Transverse colon (tissue), 4 donors: ENCODE measurements at regions not wholly inside any gene's neighbourhood (a gene's known extent, or its start where the extent isn't known, plus 50 kb on each side); places are given as distances from the start of the nearest gene placed in this dataset.

Experiments
- DNase-seq: peaks from one replicate; pipeline ENCODE4 v3.0.0-alpha.2; 2019
- H3K27ac ChIP-seq, 4 donors: fragments of 200-600 bp; sonication (generic); 2 replicates each; pipeline ENCODE4 v1.5.1; 2016 to 2018; ENCODE audit warnings: inconsistent platforms in 4 of 4
- H3K27me3 ChIP-seq: fragments of 200-600 bp; sonication (generic); 2 replicates; pipeline ENCODE4 v1.5.1; 2017; ENCODE audit warnings: inconsistent platforms
- H3K36me3 ChIP-seq, 4 donors: fragments of 200-600 bp; sonication (generic); 2 replicates each; pipeline ENCODE4 v1.5.1; 2017 to 2019; ENCODE audit warnings: inconsistent platforms in 4 of 4
- H3K4me1 ChIP-seq, 4 donors: fragments of 200-600 bp; sonication (generic); 2 replicates each; pipeline ENCODE4 v1.5.1; 2017 to 2020; ENCODE audit warnings: inconsistent platforms in 4 of 4
- H3K4me3 ChIP-seq, 4 donors: fragments of 200-600 bp; sonication (generic); 1 replicate in 1 of 4; 2 replicates in 3 of 4; pipeline versions ENCODE4 v1.5.1 to v1.6.1; 2017 to 2019; ENCODE audit warnings: inconsistent platforms in 4 of 4
- H3K9me3 ChIP-seq, 2 donors: fragments of 200-600 bp; sonication (generic); 2 replicates each; pipeline ENCODE4 v1.5.1; 2017 to 2019; ENCODE audit warnings: inconsistent platforms in 2 of 2
- CTCF ChIP-seq, 5 experiments: fragments of 200-600 bp in 3 of 5; fragments of 450-650 bp in 2 of 5; sonication (generic) in 3 of 5; IDR thresholded peaks; 1 replicate in 2 of 5; 2 replicates in 3 of 5; pipeline ENCODE4 v1.5.1; 2016 to 2017; ENCODE audit warnings: antibody characterized with exemption in 5 of 5, inconsistent platforms in 3 of 5, mild to moderate bottlenecking in 2 of 5, moderate library complexity in 1 of 5
- EP300 ChIP-seq: sonication (generic); formaldehyde crosslinking; IDR thresholded peaks from one replicate; pipeline ENCODE4 v1.6.1; 2017; ENCODE audit warnings: antibody characterized with exemption, low read depth
- POLR2A ChIP-seq: fragments of 450-650 bp; IDR thresholded peaks from one replicate; pipeline ENCODE4 v1.6.1; 2016; ENCODE audit warnings: antibody characterized with exemption, mild to moderate bottlenecking, moderate library complexity
- POLR2AphosphoS5 ChIP-seq, 3 donors: sonication (generic); formaldehyde crosslinking; IDR thresholded peaks; one replicate each; pipeline ENCODE4 v1.6.1; 2016; ENCODE audit warnings: antibody characterized with exemption in 3 of 3
- WGBS, 2 donors: methylation state at CpG; one replicate each; pipeline ENCODE4 v1.1.5; 2018; ENCODE audit warnings: low coverage in 1 of 2; 5-methylcytosine and 5-hydroxymethylcytosine counted together
- in situ Hi-C, 4 donors: fragments of 200-750 bp; cut with MboI; loops; one replicate each; pipeline versions ENCODE4 v1.15.0 to v1.15.1; 2017; ENCODE audit warnings: low sequenced_read_pairs in 3 of 4, low pct_ligation_motif_present in 1 of 4, low pct_unique_long_range_greater_than_20kb in 1 of 4
- intact Hi-C: fragments of 100-400 bp; cut with DNase I; formaldehyde crosslinking; loops from one replicate; pipeline ENCODE4 v1.15.1; 2023; ENCODE audit warnings: low total_unique reads

DNA sequence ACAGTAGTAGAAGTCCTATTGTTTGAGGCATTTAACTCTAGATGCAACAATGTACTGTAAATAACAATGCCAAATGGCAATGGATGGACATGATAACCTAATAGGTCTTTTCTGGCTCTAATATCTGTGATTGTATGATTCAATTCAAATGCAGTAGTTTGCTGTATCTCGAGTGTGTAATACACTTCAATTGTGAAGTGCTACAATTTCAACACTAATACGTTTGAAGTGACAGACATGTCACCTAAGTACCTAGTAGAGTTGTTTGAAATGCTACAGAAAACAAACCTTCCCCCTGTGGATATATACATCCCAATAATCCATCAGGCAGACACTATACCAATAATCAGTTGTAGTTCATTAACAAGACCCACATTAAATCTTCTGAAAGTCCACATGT, 305.9 kb upstream of the ITGA1 start:
- no peaks in the 10 kb centered on the region for H3K36me3 ChIP-seq
- no peaks in the 10 kb centered on the region for H3K9me3 ChIP-seq
- no peak for DNase-seq
- no peak overlapping the region for H3K27ac ChIP-seq
- in situ Hi-C loops, result no loop called here
- intact Hi-C loops, result no loop called here
- no peak for TF ChIP-seq POLR2AphosphoS5 (IDR thresholded peaks at IDR 0.05)
- no peak for TF ChIP-seq EP300
- TF ChIP-seq POLR2A, result no peak
- TF ChIP-seq CTCF (IDR thresholded peaks at IDR 0.05), result no peak
- H3K27me3 ChIP-seq, result no peaks in the 10 kb centered on the region
- H3K4me1 ChIP-seq, result no peaks in the 10 kb centered on the region
- H3K4me3 ChIP-seq, result no peak overlapping the region
- 71% methylated on average over 2 of the region's 2 CpGs for WGBS, 2 donors

- Histone ChIP-seq H3K27me3 (no peaks in the 10 kb centered on the region), H3K4me1 (no peaks in the 10 kb centered on the region), H3K27ac (no peak overlapping the region), H3K9me3 (no peaks in the 10 kb centered on the region), H3K4me3 (no peak overlapping the region), H3K36me3 (no peaks in the 10 kb centered on the region)
- no peak for DNase-seq
- in situ Hi-C loops (no loop called here), intact Hi-C loops (no loop called here)
- 53 to 54% methylated on average over 4 of the region's 4 CpGs for WGBS, 2 donors
- TF ChIP-seq CTCF (IDR thresholded peaks at IDR 0.05), result no peak
Measured at GRCh38 chr5:52491071-52491787, 296.5 kb upstream of the ITGA1 start.

DNA sequence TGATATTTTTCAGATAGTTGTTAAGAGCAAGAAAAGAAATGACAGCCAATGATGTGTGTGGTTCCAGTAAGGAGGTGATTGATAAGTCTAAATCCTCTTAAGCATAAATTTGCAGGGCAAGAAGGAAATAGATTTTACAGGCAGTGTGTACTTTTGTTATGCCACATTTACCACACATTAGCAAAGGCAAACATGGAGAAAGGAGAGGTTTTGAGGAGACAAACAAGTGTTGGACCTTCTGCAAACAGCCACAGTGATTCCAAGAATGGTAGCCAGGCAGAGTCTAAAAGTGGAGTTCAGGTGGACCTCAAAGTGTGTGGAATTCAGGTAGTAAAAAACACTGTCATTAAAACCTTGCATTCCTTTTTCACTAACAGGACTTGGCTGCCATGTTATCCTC, 295.9 kb upstream of the ITGA1 start:
- Histone ChIP-seq H3K4me3 (no peak overlapping the region), H3K36me3 (no peaks in the 10 kb centered on the region), H3K4me1 (no peaks in the 10 kb centered on the region), H3K27me3 (no peaks in the 10 kb centered on the region), H3K9me3 (no peaks in the 10 kb centered on the region), H3K27ac (no peak overlapping the region)
- intact Hi-C loops, result no loop called here
- TF ChIP-seq CTCF (IDR thresholded peaks at IDR 0.05) (no peak), EP300 (no peak), POLR2AphosphoS5 (IDR thresholded peaks at IDR 0.05) (no peak), POLR2A (no peak)
- in situ Hi-C loops, result no loop called here
- DNase-seq, result no peak

DNA sequence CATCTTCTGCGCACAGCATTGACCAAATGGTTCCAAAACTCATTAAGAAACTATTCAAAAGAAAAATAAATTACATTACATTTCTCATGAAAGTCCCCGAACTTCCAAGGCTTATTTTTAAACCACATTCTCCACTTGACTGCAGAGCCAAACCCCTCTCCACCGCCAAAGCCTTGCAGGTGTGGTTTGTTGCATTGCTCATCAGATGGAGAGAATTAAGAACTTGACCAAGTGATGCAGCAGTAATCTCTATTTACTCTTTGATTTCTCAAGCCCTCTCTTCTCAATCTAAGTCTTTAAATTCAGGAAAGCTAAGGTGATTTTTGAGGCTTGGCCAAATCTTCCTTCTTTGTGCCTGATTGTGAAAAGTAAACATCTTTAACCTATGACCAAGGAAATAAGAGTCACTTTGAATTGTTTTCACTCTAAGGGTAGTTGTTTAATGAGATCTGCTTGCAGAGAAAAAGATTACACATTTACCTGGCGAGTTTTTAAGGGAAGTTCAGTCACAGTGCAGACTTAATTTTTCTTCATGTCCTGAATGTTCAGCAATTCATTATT, 290.5 kb upstream of the ITGA1 start:
- WGBS, 2 donors, result 63 to 66% methylated on average over 4 of the region's 4 CpGs
- TF ChIP-seq CTCF (IDR thresholded peaks at IDR 0.05) (no peak), EP300 (no peak), POLR2AphosphoS5 (IDR thresholded peaks at IDR 0.05) (no peak), POLR2A (no peak)
- H3K4me1 ChIP-seq, result no peaks in the 10 kb centered on the region
- no peak overlapping the region for H3K27ac ChIP-seq
- intact Hi-C loops, result no loop called here
- H3K4me3 ChIP-seq, result no peak overlapping the region
- no peak for DNase-seq
- in situ Hi-C loops, result no loop called here
- H3K9me3 ChIP-seq, result no peaks in the 10 kb centered on the region
- H3K27me3 ChIP-seq, result no peaks in the 10 kb centered on the region
- no peaks in the 10 kb centered on the region for H3K36me3 ChIP-seq
